ENCODE measurements at regions not wholly inside any gene's neighbourhood (a gene's known extent, or its start where the extent isn't known, plus 50 kb on each side); places are given as distances from the start of the nearest gene placed in this dataset.
A peak's percentile ranks its signal among the peaks of the same experiment; 100 is the strongest.

GRCh38 chr1:39107341-39108290 is 81.5 kb downstream of the NDUFS5 start:
- DNase-seq (ENCODE audit: low read depth, low spot score), result no peak

DNA sequence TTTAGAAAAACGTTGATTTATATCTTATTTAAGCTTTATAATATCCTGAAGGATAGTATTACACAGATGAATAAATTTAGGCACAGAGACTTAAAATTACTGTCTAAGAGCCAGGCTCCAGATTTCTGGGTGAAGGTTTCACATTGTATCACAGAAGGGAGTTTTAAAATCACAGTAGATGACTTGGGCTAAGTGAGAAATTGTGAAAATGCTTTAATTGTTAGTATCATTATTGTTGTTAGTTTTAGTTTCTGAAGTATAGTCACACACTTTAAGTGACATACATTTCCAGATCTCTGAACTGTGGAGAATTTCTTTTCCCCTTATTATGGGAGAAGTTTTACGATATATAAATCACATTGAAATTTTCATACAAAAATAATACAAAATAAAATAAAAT is 83.5 kb downstream of the NDUFS5 start:
- DNase-seq (ENCODE audit: low read depth, low spot score), result no peak

- DNase-seq (ENCODE audit: low read depth, low spot score), result no peak
Measured at GRCh38 chr1:39110325-39110851, 84.2 kb downstream of the NDUFS5 start.

GRCh38 chr1:39110882-39111281 is 84.7 kb downstream of the NDUFS5 start:
- DNase-seq (ENCODE audit: low read depth, low spot score), result no peak

- no peak for DNase-seq (ENCODE audit: low read depth, low spot score)
Measured at GRCh38 chr1:39113109-39113743, 87.1 kb downstream of the NDUFS5 start.

GRCh38 chr1:39115271-39116110 is 89.0 kb upstream of the MACF1 start:
- no peak for DNase-seq (ENCODE audit: low read depth, low spot score)

GRCh38 chr1:39116116-39116607 is 88.3 kb upstream of the MACF1 start:
- DNase-seq (ENCODE audit: low read depth, low spot score), result no peak

DNA sequence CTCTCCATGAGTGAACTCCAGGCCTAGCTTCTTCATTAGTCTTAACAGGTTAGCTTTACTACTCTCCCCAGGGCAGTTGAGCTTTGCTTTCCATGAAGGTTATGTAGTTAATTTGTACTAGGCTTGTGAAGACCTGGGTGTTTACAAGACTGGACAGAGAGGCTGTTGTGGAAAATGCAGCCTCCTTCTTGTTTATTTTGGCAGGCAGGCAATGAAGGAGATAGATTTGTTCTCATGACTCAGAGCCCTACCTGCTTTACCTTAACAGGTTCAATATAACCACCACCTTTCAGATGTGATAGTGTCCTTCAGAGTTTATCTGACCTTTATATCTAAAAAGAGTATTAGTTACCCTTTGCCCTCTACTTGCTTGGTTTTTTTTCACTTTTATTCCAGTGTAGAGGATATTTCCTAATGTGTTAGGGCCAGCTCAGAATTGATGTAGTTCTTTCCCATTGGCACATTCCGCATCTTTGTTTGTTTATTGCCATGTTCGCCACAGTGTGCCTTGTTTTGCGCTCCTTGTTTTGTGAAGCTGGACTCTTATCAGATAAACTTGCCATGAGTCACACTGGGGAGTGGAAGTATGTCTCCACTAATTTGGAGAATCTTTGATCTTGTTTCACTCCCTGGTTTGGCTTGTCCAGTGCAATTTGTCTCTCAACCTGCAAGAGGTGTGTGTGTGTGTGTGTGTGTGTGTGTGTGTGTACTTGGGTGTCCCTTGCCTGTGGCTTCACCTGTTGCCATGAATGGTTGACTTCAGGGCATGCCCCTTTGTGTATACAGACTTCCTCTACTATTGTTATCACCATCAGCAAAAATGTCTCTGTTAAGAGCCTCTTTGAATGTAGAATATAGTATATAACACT is 87.4 kb upstream of the MACF1 start:
- DNase-seq (ENCODE audit: low read depth, low spot score), result no peak

DNA sequence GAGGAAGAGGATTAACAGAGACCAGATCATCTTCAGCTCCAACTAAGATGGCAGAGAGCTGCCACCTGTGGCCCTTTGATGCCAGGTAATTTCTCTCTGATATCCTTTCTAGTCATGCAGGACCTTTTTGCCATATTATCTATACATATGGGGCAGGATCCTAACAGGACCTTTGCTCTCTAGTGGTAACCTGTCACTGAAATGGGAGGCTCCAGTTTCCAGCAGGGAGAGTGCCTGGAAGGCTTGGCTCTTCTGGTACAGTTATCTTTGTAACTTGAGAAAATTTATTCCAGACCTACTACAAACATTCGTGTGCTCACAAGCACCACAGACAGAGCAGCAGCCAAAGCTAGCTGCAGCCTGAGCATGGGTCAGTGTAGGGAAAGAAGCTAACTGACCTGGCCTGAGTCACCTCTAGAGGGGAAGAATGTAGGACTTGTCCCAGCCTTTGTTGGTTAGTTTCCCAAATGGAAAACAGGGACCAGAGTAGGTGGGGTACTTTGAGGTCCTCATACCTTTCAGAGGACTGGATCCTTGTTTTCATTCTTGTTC is 86.5 kb upstream of the MACF1 start:
- DNase-seq (ENCODE audit: low read depth, low spot score), result no peak

- no peak for DNase-seq (ENCODE audit: low read depth, low spot score)
Measured at GRCh38 chr1:39122056-39122455, 82.4 kb upstream of the MACF1 start.

GRCh38 chr1:39124282-39124681 is 80.2 kb upstream of the MACF1 start:
- DNase-seq (ENCODE audit: low read depth, low spot score), result no peak

- no peak for DNase-seq (ENCODE audit: low read depth, low spot score)
Measured at GRCh38 chr1:39127513-39127912, 77.0 kb upstream of the MACF1 start.

GRCh38 chr1:39128126-39128525 is 76.4 kb upstream of the MACF1 start:
- no peak for DNase-seq (ENCODE audit: low read depth, low spot score)

- no peak for DNase-seq (ENCODE audit: low read depth, low spot score)
Measured at GRCh38 chr1:39128959-39129358, 75.5 kb upstream of the MACF1 start.

DNA sequence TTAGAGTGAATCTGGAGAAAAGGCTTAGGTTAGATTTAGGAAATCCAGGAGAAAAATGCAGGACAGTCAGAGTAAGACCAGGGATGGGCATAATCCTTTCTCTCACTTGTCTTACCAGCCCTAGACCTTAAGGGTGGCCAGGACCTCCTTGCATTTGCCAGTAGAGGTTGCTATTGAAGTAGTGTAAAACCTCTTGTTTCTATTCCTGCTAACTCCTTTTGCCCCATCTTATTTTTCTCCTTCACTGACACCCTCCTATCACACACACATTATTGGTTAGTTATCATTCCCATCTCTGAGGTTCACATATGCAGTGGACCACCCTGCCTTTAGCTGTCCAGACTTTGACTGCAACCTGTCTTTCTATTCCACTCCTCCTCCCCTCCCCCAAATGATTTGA is 75.0 kb upstream of the MACF1 start:
- no peak for DNase-seq (ENCODE audit: low read depth, low spot score)

- no peak for DNase-seq (ENCODE audit: low read depth, low spot score)
Measured at GRCh38 chr1:39130325-39130724, 74.2 kb upstream of the MACF1 start.

DNA sequence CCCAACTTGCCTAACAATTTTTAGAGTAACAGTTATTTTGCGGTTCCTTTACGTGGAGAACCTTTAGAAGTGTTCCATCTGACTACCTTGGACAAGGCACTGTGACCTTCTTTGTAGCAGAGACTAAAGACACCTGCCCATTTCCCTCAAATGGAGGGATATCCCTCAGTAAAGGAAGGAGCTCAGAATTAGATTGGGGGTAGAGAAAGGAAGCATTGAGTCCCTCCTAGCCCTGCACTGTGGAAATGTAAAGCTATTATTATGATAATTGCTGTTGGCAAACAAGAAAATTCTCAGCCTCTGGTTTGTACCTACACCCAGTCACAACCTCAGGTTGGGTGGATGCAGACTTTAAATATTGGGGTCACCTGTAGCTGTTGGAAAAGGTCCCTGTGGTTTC is 72.6 kb upstream of the MACF1 start:
- no peak for DNase-seq (ENCODE audit: low read depth, low spot score)

DNA sequence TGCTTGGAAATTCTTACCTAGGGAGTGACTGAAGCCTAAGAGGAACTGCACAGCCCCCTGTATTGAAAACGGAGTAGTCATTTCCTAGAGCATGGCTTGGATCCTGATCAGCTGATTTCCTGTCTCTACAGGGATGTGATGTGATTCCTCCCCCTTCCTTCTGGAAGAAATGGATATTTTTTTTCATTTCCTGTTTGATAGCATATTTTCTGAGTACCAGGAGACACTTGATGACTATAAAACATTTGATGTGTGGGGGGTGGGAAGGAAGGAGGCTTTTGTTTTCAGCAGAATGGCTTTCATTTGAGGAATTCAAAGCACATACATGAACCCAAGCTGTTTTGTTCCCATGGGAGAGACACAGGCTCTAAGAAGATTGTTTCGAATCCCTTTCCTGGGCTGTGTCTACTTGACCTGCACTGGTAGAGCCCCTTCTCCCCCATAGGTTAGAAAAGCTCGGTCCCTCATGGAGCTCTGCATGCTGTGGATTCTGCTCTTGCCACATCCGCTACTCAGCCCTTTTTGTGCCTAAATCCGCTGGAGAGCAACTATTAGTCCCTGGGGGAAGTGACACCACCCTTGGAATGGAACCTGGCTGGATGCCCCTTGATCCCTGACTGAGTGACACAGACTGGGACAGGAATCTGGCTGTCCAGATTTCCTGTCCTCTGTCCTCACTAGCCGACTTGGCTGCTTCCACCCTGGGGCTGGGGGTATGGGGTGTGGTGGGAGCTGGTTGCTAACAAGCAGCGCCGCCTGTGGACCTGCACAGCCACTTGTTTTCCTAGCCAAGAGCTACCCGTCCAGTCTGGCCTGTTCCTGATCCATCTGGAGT is 71.8 kb upstream of the MACF1 start:
- peak; percentile 94 for DNase-seq (ENCODE audit: low read depth, low spot score)

GRCh38 chr1:39133340-39133684 is 71.2 kb upstream of the MACF1 start:
- no peak for DNase-seq (ENCODE audit: low read depth, low spot score)
